HCT116 (cell line): ENCODE measurements at regions not wholly inside any gene's neighbourhood (a gene's known extent, or its start where the extent isn't known, plus 50 kb on each side); places are given as distances from the start of the nearest gene placed in this dataset.

ENCODE experiments used
- ATAC-seq: fragments of 200-7000 bp; cut with Tn5 transposase; 2 replicates; pipeline ENCODE4 v1.9.1; 2020; ENCODE audit warnings: mild to moderate bottlenecking, moderate library complexity
- BruUV-seq: library from RNA; stranded (reverse); fragments of 400-500 nt; replicated peaks from 2 replicates; lab custom pipeline; 2021; lab: Mats Ljungman, UMichigan
- CTCF ChIA-PET: fragments of 300-600 bp; sonication (Branson Sonifier 250); formaldehyde crosslinking; loops from one replicate; lab custom pipeline; 2021; ENCODE audit warnings: antibody characterized with exemption; lab: Charles Lee
- POLR2A ChIA-PET: fragments of 300-600, 350-600 bp; sonication (Branson Sonifier 250); formaldehyde crosslinking; loops from one replicate; lab custom pipeline; 2021; ENCODE audit warnings: antibody characterized with exemption; lab: Charles Lee
- RAD21 ChIA-PET, 2 experiments: fragments of 300-600 bp; sonication (Branson Sonifier 250); formaldehyde crosslinking; loops; one replicate each; lab custom pipeline; 2023; ENCODE audit warnings: low total read pairs in 2 of 2; ENCODE audit not compliant: uncharacterized antibody in 2 of 2, unreplicated experiment in 2 of 2, low non-redundant PET in 1 of 2; lab: Charles Lee
- DNase-seq: peaks from one replicate; pipeline ENCODE4 v3.0.0-alpha.2; 2010; ENCODE audit warnings: low read depth, low spot score
- H2AFZ ChIP-seq: fragments of 200-600 bp; shearing (Covaris generic), sonication (generic); 2 replicates; pipeline ENCODE4 v1.6.1; 2017; ENCODE audit warnings: low read depth, mixed run types, mixed read lengths, antibody characterized with exemption, low read length; ENCODE audit not compliant: poor library complexity, severe bottlenecking
- H3K27ac ChIP-seq: 2 replicates; pipeline ENCODE4 v1.5.1; 2012; ENCODE audit warnings: low read depth, low read length
- H3K27me3 ChIP-seq: fragments of 200-600 bp; sonication (generic); 2 replicates; pipeline ENCODE4 v1.6.1; 2016; ENCODE audit warnings: mixed run types, low read length, mixed read lengths; ENCODE audit not compliant: insufficient read depth
- H3K36me3 ChIP-seq, 2 experiments: fragments of 200-500 bp in 1 of 2; fragments of 200-600 bp in 1 of 2; sonication (Bioruptor generic) in 1 of 2; sonication (generic) in 1 of 2; 2 replicates each; pipeline versions ENCODE4 v1.5.1 to v1.6.1; 2014 to 2016; ENCODE audit warnings: low read length in 2 of 2, inconsistent platforms in 1 of 2, mixed read lengths in 1 of 2, mixed run types in 1 of 2; ENCODE audit not compliant: insufficient read depth in 2 of 2, control insufficient read depth in 1 of 2
- H3K4me1 ChIP-seq, 2 experiments: fragments of 200-600 bp in 1 of 2; sonication (generic) in 1 of 2; 2 replicates each; pipeline versions ENCODE4 v1.5.1 to v1.6.1; 2012 to 2017; ENCODE audit warnings: low read length in 2 of 2, inconsistent platforms in 1 of 2, mild to moderate bottlenecking in 1 of 2, mixed read lengths in 1 of 2, mixed run types in 1 of 2, moderate library complexity in 1 of 2; ENCODE audit not compliant: insufficient read depth in 2 of 2, control insufficient read depth in 1 of 2
- H3K4me2 ChIP-seq: fragments of 200-600 bp; sonication (generic); 2 replicates; pipeline ENCODE4 v1.6.1; 2017; ENCODE audit warnings: mixed run types, low read length, mixed read lengths
- H3K4me3 ChIP-seq, 2 experiments: fragments of 200-600 bp in 1 of 2; sonication (generic) in 1 of 2; replicated peaks in 1 of 2; 2 replicates each; pipeline ENCODE4 v1.5.1; 2011 to 2016; ENCODE audit warnings: low read length in 2 of 2, control low read depth in 1 of 2, low read depth in 1 of 2, mild to moderate bottlenecking in 1 of 2, mixed read lengths in 1 of 2, mixed run types in 1 of 2
- H3K79me2 ChIP-seq: fragments of 200-600 bp; sonication (generic); 2 replicates; pipeline ENCODE4 v1.6.1; 2017; ENCODE audit warnings: mild to moderate bottlenecking, mixed run types, low read length, moderate library complexity, mixed read lengths; ENCODE audit not compliant: insufficient read depth
- H3K9ac ChIP-seq: fragments of 200-600 bp; sonication (generic); 2 replicates; pipeline ENCODE4 v1.6.1; 2016; ENCODE audit warnings: low read length, mixed read lengths
- H3K9me2 ChIP-seq: fragments of 200-600 bp; sonication (generic), shearing (Covaris generic); 2 replicates; pipeline ENCODE4 v1.6.1; 2017; ENCODE audit warnings: mixed run types, mild to moderate bottlenecking, moderate library complexity; ENCODE audit not compliant: insufficient read depth
- H3K9me3 ChIP-seq, 2 experiments: fragments of 200-500 bp in 1 of 2; fragments of 200-600 bp in 1 of 2; sonication (Bioruptor generic) in 1 of 2; sonication (generic) in 1 of 2; 2 replicates each; pipeline ENCODE4 v1.6.1; 2014 to 2017; ENCODE audit warnings: low read length in 2 of 2, mixed read lengths in 2 of 2, inconsistent platforms in 1 of 2, low read depth in 1 of 2, mild to moderate bottlenecking in 1 of 2, mixed run types in 1 of 2, moderate library complexity in 1 of 2; ENCODE audit not compliant: control insufficient read depth in 1 of 2, insufficient read depth in 1 of 2
- H4K20me1 ChIP-seq: fragments of 200-600 bp; sonication (generic), shearing (Covaris generic); 2 replicates; pipeline ENCODE4 v1.6.1; 2017; ENCODE audit warnings: mixed run types, mild to moderate bottlenecking, moderate library complexity; ENCODE audit not compliant: insufficient read depth
- CBX3 ChIP-seq: IDR thresholded peaks from 2 replicates; pipeline ENCODE4 v1.6.1; 2012; ENCODE audit warnings: low read depth
- CEBPB ChIP-seq: IDR thresholded peaks from 2 replicates; pipeline ENCODE4 v1.6.1; 2012; ENCODE audit warnings: low read depth
- ELF1 ChIP-seq: IDR thresholded peaks from 2 replicates; pipeline ENCODE4 v1.6.1; 2012; ENCODE audit warnings: low read depth, borderline replicate concordance
- EZH2 ChIP-seq: fragments of 200-600 bp; sonication (generic); IDR thresholded peaks from 2 replicates; pipeline ENCODE4 v1.6.1; 2017; ENCODE audit warnings: antibody characterized with exemption, mixed run types
- EZH2phosphoT487 ChIP-seq: fragments of 200-600 bp; IDR thresholded peaks from 2 replicates; pipeline ENCODE4 v1.6.1; 2018; ENCODE audit warnings: antibody characterized with exemption, borderline replicate concordance
- FOSL1 ChIP-seq: IDR thresholded peaks from 2 replicates; pipeline ENCODE4 v1.6.1; 2012; ENCODE audit warnings: low read depth
- JUND ChIP-seq: IDR thresholded peaks from 2 replicates; pipeline ENCODE4 v1.6.1; 2012
- MAX ChIP-seq: IDR thresholded peaks from 2 replicates; pipeline ENCODE4 v1.6.1; 2012
- POLR2A ChIP-seq: IDR thresholded peaks from 2 replicates; pipeline ENCODE4 v1.7.0; 2011; ENCODE audit warnings: borderline replicate concordance; ENCODE audit not compliant: insufficient read depth, insufficient read length; ENCODE audit errors: extremely low read depth
- POLR2AphosphoS5 ChIP-seq: IDR thresholded peaks from 2 replicates; pipeline ENCODE4 v1.6.1; 2011; ENCODE audit warnings: mild to moderate bottlenecking, low read depth, low read length, moderate library complexity
- RAD21 ChIP-seq: IDR thresholded peaks from 2 replicates; pipeline ENCODE4 v1.6.1; 2012; ENCODE audit warnings: low read depth, mild to moderate bottlenecking
- SIN3A ChIP-seq: IDR thresholded peaks from 2 replicates; pipeline ENCODE4 v1.6.1; 2012; ENCODE audit warnings: low read depth
- SRF ChIP-seq: IDR thresholded peaks from 2 replicates; pipeline ENCODE4 v1.6.1; 2012; ENCODE audit warnings: low read depth
- TCF7L2 ChIP-seq: IDR thresholded peaks from 2 replicates; pipeline ENCODE4 v1.7.0; 2011; ENCODE audit warnings: borderline replicate concordance, inconsistent platforms; ENCODE audit not compliant: insufficient read depth, insufficient read length; ENCODE audit errors: extremely low read depth
- YY1 ChIP-seq: IDR thresholded peaks from 2 replicates; pipeline ENCODE4 v1.6.1; 2011; ENCODE audit warnings: low read length, low read depth, moderate library complexity, mild to moderate bottlenecking; ENCODE audit not compliant: insufficient replicate concordance; ENCODE audit errors: extremely low read depth
- ZFX ChIP-seq: fragments of 450-650 bp; IDR thresholded peaks from 2 replicates; pipeline ENCODE4 v1.6.1; 2017
- intact Hi-C: fragments of 100-400 bp; cut with micrococcal nuclease; formaldehyde crosslinking; loops from 2 replicates; pipeline ENCODE4 v1.10.0; 2022

- no peak overlapping the region for H3K9ac ChIP-seq
- no peaks in the 10 kb centered on the region for H3K36me3 ChIP-seq
- H3K27me3 ChIP-seq, result no peaks in the 10 kb centered on the region
- no peak for DNase-seq
- no peaks in the 10 kb centered on the region for H3K9me2 ChIP-seq
- POLR2A ChIA-PET, result no interaction called here
- RAD21 ChIA-PET, result no interaction called here
- H3K27ac ChIP-seq, result no peak overlapping the region
- no peaks in the 10 kb centered on the region for H4K20me1 ChIP-seq
- no peak for ATAC-seq
- no peak for TF ChIP-seq ELF1
- TF ChIP-seq SRF, result no peak
- no peak for TF ChIP-seq EZH2
- TF ChIP-seq MAX, result no peak
- no peak for TF ChIP-seq YY1
- TF ChIP-seq CBX3, result no peak
- TF ChIP-seq ZFX, result no peak
- TF ChIP-seq TCF7L2, result no peak
- TF ChIP-seq POLR2AphosphoS5, result no peak
- TF ChIP-seq SIN3A, result no peak
- no peak for TF ChIP-seq FOSL1
- no peak for TF ChIP-seq JUND
- TF ChIP-seq RAD21, result no peak
- TF ChIP-seq CEBPB, result no peak
- no peak for TF ChIP-seq POLR2A
- TF ChIP-seq EZH2phosphoT487, result no peak
- BruUV-seq, result no TSS peak
- no peaks in the 10 kb centered on the region for H3K79me2 ChIP-seq
- H3K4me3 ChIP-seq, result no peak overlapping the region
- intact Hi-C loops, result no loop called here
- H2AFZ ChIP-seq, result no peak overlapping the region
- H3K4me1 ChIP-seq, result no peaks in the 10 kb centered on the region
- CTCF ChIA-PET, result no interaction called here
- no peak overlapping the region for H3K4me2 ChIP-seq
- no peaks in the 10 kb centered on the region for H3K9me3 ChIP-seq
Measured at GRCh38 chr5:120088836-120089235, 375.3 kb upstream of the PRR16 start.
